ENCODE measurements at regions not wholly inside any gene's neighbourhood (a gene's known extent, or its start where the extent isn't known, plus 50 kb on each side); places are given as distances from the start of the nearest gene placed in this dataset.

DNA sequence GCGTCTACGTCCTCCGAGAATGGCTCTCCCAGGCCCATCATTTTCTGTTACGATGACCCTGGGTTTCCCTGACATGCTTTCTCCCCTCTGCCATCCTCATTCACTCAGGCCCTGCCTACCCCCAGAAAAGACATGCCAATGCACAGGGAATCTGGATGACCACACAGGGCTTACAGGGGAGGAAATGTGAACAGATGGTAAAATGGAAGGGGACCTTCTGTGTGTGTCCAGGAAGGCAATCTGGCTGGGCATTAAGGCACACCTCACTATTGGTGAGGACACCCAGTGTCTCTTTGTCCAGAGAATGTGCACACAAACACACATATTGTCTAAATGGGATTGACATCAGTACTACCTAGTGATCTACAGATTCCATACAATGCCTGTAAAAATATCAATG lies 769.9 kb upstream of the AMELY start:
- no CpG with 5 or more reads among the region's 4 CpGs for WGBS, 2 donors (ENCODE audit: low coverage in 1 of 2)
- in situ Hi-C loops (cut with MboI; ENCODE audit: low pct_ligation_motif_present in 1 of 4, low pct_unique_long_range_greater_than_20kb in 1 of 4, low sequenced_read_pairs in 3 of 4), result no loop called here
- no peaks in the 10 kb centered on the region for H3K9me3 ChIP-seq
- TF ChIP-seq, protein P1, sequence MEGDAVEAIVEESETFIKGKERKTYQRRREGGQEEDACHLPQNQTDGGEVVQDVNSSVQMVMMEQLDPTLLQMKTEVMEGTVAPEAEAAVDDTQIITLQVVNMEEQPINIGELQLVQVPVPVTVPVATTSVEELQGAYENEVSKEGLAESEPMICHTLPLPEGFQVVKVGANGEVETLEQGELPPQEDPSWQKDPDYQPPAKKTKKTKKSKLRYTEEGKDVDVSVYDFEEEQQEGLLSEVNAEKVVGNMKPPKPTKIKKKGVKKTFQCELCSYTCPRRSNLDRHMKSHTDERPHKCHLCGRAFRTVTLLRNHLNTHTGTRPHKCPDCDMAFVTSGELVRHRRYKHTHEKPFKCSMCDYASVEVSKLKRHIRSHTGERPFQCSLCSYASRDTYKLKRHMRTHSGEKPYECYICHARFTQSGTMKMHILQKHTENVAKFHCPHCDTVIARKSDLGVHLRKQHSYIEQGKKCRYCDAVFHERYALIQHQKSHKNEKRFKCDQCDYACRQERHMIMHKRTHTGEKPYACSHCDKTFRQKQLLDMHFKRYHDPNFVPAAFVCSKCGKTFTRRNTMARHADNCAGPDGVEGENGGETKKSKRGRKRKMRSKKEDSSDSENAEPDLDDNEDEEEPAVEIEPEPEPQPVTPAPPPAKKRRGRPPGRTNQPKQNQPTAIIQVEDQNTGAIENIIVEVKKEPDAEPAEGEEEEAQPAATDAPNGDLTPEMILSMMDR (IDR thresholded peaks at IDR 0.05), result no peak
- TF ChIP-seq POLR2A (IDR thresholded peaks at IDR 0.05), result no peak
- no peak for TF ChIP-seq EP300 (IDR thresholded peaks at IDR 0.05; ENCODE audit: low read depth)
- no peak for TF ChIP-seq POLR2AphosphoS5 (IDR thresholded peaks at IDR 0.05)
- H3K36me3 ChIP-seq, result no peaks in the 10 kb centered on the region
- H3K27ac ChIP-seq, result no peak overlapping the region
- no peaks in the 10 kb centered on the region for H3K4me1 ChIP-seq
- intact Hi-C loops (cut with DNase I; ENCODE audit: low total_unique reads), result no loop called here
- no peaks in the 10 kb centered on the region for H3K27me3 ChIP-seq
- H3K4me3 ChIP-seq, result no peak overlapping the region
- no peak for DNase-seq

- no peaks in the 10 kb centered on the region for H3K36me3 ChIP-seq
- intact Hi-C loops (cut with DNase I; ENCODE audit: low total_unique reads) (no loop called here), in situ Hi-C loops (cut with MboI; ENCODE audit: low pct_ligation_motif_present in 1 of 4, low pct_unique_long_range_greater_than_20kb in 1 of 4, low sequenced_read_pairs in 3 of 4) (no loop called here)
- TF ChIP-seq POLR2AphosphoS5 (IDR thresholded peaks at IDR 0.05) (no peak), POLR2A (IDR thresholded peaks at IDR 0.05) (no peak), EP300 (IDR thresholded peaks at IDR 0.05; ENCODE audit: low read depth) (no peak)
- TF ChIP-seq, protein P1 (IDR thresholded peaks at IDR 0.05), result no peak
- H3K27ac ChIP-seq, result no peak overlapping the region
- no CpG with 5 or more reads among the region's 2 CpGs for WGBS, 2 donors (ENCODE audit: low coverage in 1 of 2)
- no peaks in the 10 kb centered on the region for H3K4me1 ChIP-seq
- no peaks in the 10 kb centered on the region for H3K27me3 ChIP-seq
- no peak overlapping the region for H3K4me3 ChIP-seq
- DNase-seq, result no peak
- H3K9me3 ChIP-seq, result no peaks in the 10 kb centered on the region
These were observed 762.9 kb upstream of the AMELY start for GRCh38 chrY:7674465-7674864.

GRCh38 chrY:7672796-7673195 lies 761.2 kb upstream of the AMELY start:
- no peaks in the 10 kb centered on the region for H3K27me3 ChIP-seq
- no peak overlapping the region for H3K4me3 ChIP-seq
- in situ Hi-C loops (cut with MboI; ENCODE audit: low pct_ligation_motif_present in 1 of 4, low pct_unique_long_range_greater_than_20kb in 1 of 4, low sequenced_read_pairs in 3 of 4) (no loop called here), intact Hi-C loops (cut with DNase I; ENCODE audit: low total_unique reads) (no loop called here)
- no peaks in the 10 kb centered on the region for H3K4me1 ChIP-seq
- no peaks in the 10 kb centered on the region for H3K36me3 ChIP-seq
- DNase-seq, result no peak
- TF ChIP-seq, protein P1 (IDR thresholded peaks at IDR 0.05), result no peak
- WGBS, 2 donors (ENCODE audit: low coverage in 1 of 2), result no CpG with 5 or more reads among the region's 15 CpGs
- no peak overlapping the region for H3K27ac ChIP-seq
- no peaks in the 10 kb centered on the region for H3K9me3 ChIP-seq

DNA sequence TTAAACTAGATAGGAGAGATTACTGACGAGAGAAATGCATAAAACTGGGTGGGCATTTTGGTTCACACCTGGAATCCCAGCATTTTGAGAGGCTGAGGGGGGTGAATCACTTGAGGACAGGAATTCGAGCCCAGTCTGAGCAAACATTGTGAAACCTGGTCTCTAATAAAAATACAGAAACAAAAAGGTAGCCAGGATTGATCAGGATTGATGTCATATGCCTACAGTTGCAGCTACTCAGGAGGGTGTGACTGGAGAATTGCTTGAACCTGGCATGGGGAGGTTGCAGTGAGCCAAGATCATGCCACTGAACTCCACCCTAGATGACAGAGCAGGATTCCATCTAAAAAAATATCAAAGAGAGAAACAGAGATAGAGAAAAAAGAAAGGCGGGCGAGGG lies 751.7 kb upstream of the AMELY start:
- Histone ChIP-seq H3K4me3 (no peak overlapping the region), H3K4me1 (no peaks in the 10 kb centered on the region), H3K9me3 (no peaks in the 10 kb centered on the region), H3K27me3 (no peaks in the 10 kb centered on the region), H3K27ac (no peak overlapping the region), H3K36me3 (no peaks in the 10 kb centered on the region)
- no peak for TF ChIP-seq POLR2AphosphoS5 (IDR thresholded peaks at IDR 0.05)
- TF ChIP-seq, protein P1 (IDR thresholded peaks at IDR 0.05), result no peak
- no peak for TF ChIP-seq EP300 (IDR thresholded peaks at IDR 0.05; ENCODE audit: low read depth)
- WGBS, 2 donors (ENCODE audit: low coverage in 1 of 2), result no CpG with 5 or more reads among the region's 4 CpGs
- DNase-seq, result no peak
- intact Hi-C loops (cut with DNase I; ENCODE audit: low total_unique reads) (no loop called here), in situ Hi-C loops (cut with MboI; ENCODE audit: low pct_ligation_motif_present in 1 of 4, low pct_unique_long_range_greater_than_20kb in 1 of 4, low sequenced_read_pairs in 3 of 4) (no loop called here)

Measured in transverse colon (tissue), 4 donors.